ENCODE measurements at regions not wholly inside any gene's neighbourhood (a gene's known extent, or its start where the extent isn't known, plus 50 kb on each side); places are given as distances from the start of the nearest gene placed in this dataset.
"Not testable (repeated sequence)": the region's sequence is repeated elsewhere in the genome, so short reads cannot be mapped to it uniquely, and the experiment has no call there.

DNA sequence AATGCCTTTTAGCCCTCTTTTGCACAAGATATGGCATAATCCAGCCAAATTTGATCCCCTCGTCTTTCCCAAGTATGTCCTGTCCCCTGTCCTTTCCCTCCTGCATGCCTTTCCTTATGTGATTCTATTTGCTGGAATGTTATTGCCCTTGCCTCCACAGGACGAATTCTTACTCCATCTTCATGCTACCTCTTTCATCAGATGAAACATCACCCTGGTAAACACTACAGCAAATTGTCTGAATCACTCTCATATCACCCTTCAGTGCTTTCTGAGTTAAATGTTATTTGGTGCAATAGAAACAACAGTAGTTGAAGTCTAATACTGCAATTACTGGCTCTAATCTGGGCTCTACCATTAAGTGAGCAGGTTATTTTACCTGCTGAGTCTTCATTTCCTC, 52.2 kb upstream of the FAT1 start:
- Histone ChIP-seq H3K36me3 (ENCODE audit: insufficient read depth) (peaks cover 1% of the 10 kb centered on the region), H3K4me3 (ENCODE audit: low read depth, low read length) (no peak overlapping the region), H3K27ac (ENCODE audit: low read depth) (no peak overlapping the region), H3K4me1 (ENCODE audit: insufficient read depth) (no peaks in the 10 kb centered on the region)
- WGBS: 66% methylated on average over 2 of the region's 2 CpGs
- no peak for DNase-seq (ENCODE audit: extremely low spot score)

- Histone ChIP-seq H3K4me1 (ENCODE audit: insufficient read depth) (no peaks in the 10 kb centered on the region), H3K36me3 (ENCODE audit: insufficient read depth) (peaks cover 1% of the 10 kb centered on the region), H3K4me3 (ENCODE audit: low read depth, low read length) (no peak overlapping the region), H3K27ac (ENCODE audit: low read depth) (no peak overlapping the region)
- 93% methylated on average over 7 of the region's 7 CpGs for WGBS
- DNase-seq (ENCODE audit: extremely low spot score): no peak
Observed at GRCh38 chr4:186778134-186778533, 54.5 kb upstream of the FAT1 start.

DNA sequence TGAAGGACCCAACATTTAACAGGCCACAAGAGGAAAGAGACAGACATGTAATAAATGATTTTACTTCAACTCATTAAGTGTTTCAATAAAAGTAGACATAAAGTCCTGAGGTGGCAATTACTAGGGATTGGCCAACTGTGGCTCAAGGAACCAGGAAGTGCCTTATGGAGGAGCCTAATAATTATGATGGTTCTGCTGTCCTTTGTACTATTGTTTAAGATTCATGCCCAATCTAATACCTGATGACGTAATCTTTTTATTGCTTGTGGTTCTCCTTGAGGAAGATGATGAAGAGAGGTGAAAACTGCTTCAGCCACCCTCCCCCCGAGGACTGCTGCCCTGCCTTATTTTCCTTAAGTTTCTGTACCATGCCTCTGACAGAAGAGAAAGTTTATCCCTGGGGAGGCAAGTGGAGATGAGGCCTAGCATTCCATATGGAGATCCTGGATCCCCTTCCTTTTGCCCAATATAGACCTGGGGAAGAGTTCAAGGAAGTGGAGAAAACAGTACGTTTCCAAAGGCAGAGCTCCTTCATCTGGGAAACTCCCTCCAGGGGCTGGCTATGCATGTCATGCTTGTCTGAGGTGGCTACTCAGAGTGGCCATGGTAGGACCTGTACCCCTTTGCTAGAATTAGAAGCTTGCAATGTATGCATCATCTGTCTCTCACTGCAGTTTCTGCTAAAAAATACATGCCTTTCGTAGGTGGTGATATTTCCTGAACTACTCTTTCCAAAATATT, 56.8 kb upstream of the FAT1 start:
- Histone ChIP-seq H3K27ac (ENCODE audit: low read depth) (no peak overlapping the region), H3K4me1 (ENCODE audit: insufficient read depth) (no peaks in the 10 kb centered on the region), H3K4me3 (ENCODE audit: low read depth, low read length) (no peak overlapping the region), H3K36me3 (ENCODE audit: insufficient read depth) (peaks cover under 1% of the 10 kb centered on the region)
- DNase-seq (ENCODE audit: extremely low spot score): no peak
- 59% methylated on average over 4 of the region's 4 CpGs for WGBS

- 60% methylated on average over 6 of the region's 6 CpGs for WGBS
- H3K36me3 ChIP-seq (ENCODE audit: insufficient read depth): no peaks in the 10 kb centered on the region
- H3K4me1 ChIP-seq (ENCODE audit: insufficient read depth): no peaks in the 10 kb centered on the region
- no peak overlapping the region for H3K4me3 ChIP-seq (ENCODE audit: low read depth, low read length)
- no peak overlapping the region for H3K27ac ChIP-seq (ENCODE audit: low read depth)
- peak; percentile 36 for DNase-seq (ENCODE audit: extremely low spot score)
Observed at GRCh38 chr4:186781032-186781917, 57.6 kb upstream of the FAT1 start.

DNA sequence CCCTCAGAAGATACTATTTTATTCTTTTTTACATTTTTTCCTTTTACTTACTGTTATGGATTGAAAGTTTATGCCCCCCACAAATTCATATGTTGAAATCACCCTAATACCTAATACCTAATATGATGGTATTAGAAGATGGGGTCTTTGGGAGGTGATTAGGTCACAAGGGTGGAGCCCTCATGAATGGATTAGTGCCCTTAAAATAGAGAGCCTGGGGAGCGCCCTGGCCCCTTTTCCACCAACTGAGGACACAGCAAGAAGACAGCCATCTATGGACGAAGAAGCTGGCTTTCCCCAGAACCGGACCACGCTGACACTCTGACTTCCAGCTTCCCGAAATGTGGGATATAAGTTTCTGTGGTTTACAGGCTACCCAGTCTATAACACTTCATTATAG, 58.6 kb upstream of the FAT1 start:
- Histone ChIP-seq H3K36me3 (ENCODE audit: insufficient read depth) (no peaks in the 10 kb centered on the region), H3K4me3 (ENCODE audit: low read depth, low read length) (no peak overlapping the region), H3K4me1 (ENCODE audit: insufficient read depth) (no peaks in the 10 kb centered on the region), H3K27ac (ENCODE audit: low read depth) (no peak overlapping the region)
- DNase-seq (ENCODE audit: extremely low spot score): no peak
- WGBS: 77% methylated on average over 5 of the region's 5 CpGs

DNA sequence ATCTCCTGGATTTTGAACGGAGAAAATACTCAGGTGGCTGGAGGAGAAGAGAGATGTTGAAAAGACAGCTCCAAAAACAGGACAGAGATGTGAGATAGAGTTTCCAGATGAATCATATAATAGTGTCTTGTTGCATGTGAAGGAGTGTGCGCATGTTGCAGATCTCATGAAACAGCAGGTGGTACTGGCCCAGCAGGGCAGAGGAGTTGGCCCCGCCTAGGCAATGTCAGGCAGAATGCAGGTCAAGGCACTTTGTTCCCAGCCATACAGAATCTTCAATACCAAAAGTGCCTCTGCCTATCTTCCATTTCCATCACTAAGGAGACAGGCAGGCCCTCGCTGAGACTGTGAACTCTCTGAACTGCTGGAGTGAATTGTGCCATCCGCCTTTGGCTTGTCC, 63.9 kb upstream of the FAT1 start:
- no peak for DNase-seq (ENCODE audit: extremely low spot score)
- H3K27ac ChIP-seq (ENCODE audit: low read depth): no peak overlapping the region
- 76% methylated on average over 5 of the region's 5 CpGs for WGBS
- no peak overlapping the region for H3K4me3 ChIP-seq (ENCODE audit: low read depth, low read length)
- H3K36me3 ChIP-seq (ENCODE audit: insufficient read depth): no peaks in the 10 kb centered on the region
- H3K4me1 ChIP-seq (ENCODE audit: insufficient read depth): no peaks in the 10 kb centered on the region

DNA sequence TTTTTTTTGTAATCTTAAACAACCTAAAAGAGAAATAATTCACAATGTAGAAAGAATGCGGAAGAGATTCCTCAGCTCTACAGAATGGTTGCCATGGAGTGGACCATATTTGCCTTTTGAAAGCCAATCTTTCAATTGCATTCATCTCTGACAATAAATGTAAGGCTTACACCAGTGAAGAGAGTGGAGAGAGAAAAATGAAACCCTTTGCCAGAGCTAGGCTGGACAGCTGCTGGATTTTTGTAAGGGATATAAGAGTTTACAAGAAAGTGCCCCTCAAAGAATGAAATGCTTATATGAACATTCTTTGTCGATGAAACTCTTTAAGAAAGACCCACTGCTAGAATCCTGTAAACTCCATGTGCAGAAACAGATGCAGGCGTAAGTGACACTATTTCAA, 66.0 kb upstream of the FAT1 start:
- H3K4me3 ChIP-seq (ENCODE audit: low read depth, low read length): no peak overlapping the region
- 48% methylated on average over 3 of the region's 3 CpGs for WGBS
- H3K4me1 ChIP-seq (ENCODE audit: insufficient read depth): no peaks in the 10 kb centered on the region
- DNase-seq (ENCODE audit: extremely low spot score): no peak
- no peaks in the 10 kb centered on the region for H3K36me3 ChIP-seq (ENCODE audit: insufficient read depth)
- H3K27ac ChIP-seq (ENCODE audit: low read depth): no peak overlapping the region

GRCh38 chr4:186790630-186791029, 67.0 kb upstream of the FAT1 start:
- no peak overlapping the region for H3K27ac ChIP-seq (ENCODE audit: low read depth)
- H3K4me3 ChIP-seq (ENCODE audit: low read depth, low read length): no peak overlapping the region
- H3K36me3 ChIP-seq (ENCODE audit: insufficient read depth): no peaks in the 10 kb centered on the region
- no peaks in the 10 kb centered on the region for H3K4me1 ChIP-seq (ENCODE audit: insufficient read depth)
- no peak for DNase-seq (ENCODE audit: extremely low spot score)

- Histone ChIP-seq H3K4me1 (ENCODE audit: insufficient read depth) (no peaks in the 10 kb centered on the region), H3K4me3 (ENCODE audit: low read depth, low read length) (no peak overlapping the region), H3K36me3 (ENCODE audit: insufficient read depth) (no peaks in the 10 kb centered on the region), H3K27ac (ENCODE audit: low read depth) (no peak overlapping the region)
- 75% methylated on average over 2 of the region's 2 CpGs for WGBS
- no peak for DNase-seq (ENCODE audit: extremely low spot score)
Observed at GRCh38 chr4:186792728-186793366, 69.2 kb upstream of the FAT1 start.

DNA sequence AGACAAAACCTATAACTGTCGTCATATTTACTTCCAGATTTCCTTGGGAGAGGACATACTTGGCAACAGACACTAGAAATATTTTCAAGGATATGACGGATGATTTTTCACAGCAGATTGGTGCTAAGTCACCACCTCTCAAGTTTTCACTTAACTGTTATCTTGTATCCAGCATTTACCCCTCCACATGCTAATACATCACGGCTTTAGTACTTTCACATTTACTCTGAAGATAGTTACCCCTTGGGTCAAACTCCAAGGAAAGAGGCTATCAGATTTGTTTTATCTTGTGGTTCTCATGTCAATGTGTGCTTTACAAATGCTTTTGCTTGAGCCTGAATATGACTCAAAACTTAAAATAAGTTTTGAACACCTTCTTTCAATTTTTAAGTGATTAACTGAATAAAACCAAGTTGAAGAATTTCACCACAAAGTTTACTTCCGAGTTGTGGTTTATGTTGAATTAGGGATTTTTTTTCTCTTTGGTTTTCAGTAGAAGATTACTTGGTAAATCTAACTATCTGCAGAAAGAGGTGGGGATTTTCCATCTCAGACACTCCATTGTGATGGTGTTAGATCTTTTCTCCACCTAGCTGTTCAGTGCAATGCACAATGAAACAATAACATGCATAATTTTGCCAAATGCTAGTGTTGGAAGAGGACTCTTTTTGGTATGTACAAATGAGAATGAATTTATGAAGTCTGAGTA, 75.4 kb upstream of the FAT1 start:
- WGBS: 55% methylated on average over 4 of the region's 4 CpGs
- no peak for DNase-seq (ENCODE audit: extremely low spot score)

GRCh38 chr4:186805020-186805820, 81.6 kb upstream of the FAT1 start:
- no peaks in the 10 kb centered on the region for H3K4me1 ChIP-seq (ENCODE audit: insufficient read depth)
- H3K27ac ChIP-seq (ENCODE audit: low read depth): no peak overlapping the region
- no peaks in the 10 kb centered on the region for H3K36me3 ChIP-seq (ENCODE audit: insufficient read depth)
- 90% methylated on average over 6 of the region's 6 CpGs for WGBS
- no peak for DNase-seq (ENCODE audit: extremely low spot score)
- no peak overlapping the region for H3K4me3 ChIP-seq (ENCODE audit: low read depth, low read length)

More for the DNA sequence above, 75.4 kb upstream of the FAT1 start:
- Histone ChIP-seq H3K4me3 (ENCODE audit: low read depth, low read length) (no peak overlapping the region), H3K4me1 (ENCODE audit: insufficient read depth) (no peaks in the 10 kb centered on the region), H3K36me3 (ENCODE audit: insufficient read depth) (no peaks in the 10 kb centered on the region), H3K27ac (ENCODE audit: low read depth) (no peak overlapping the region)

GRCh38 chr4:186805917-186806316, 82.3 kb upstream of the FAT1 start:
- H3K4me1 ChIP-seq (ENCODE audit: insufficient read depth); DNase-seq (ENCODE audit: extremely low spot score); H3K36me3 ChIP-seq (ENCODE audit: insufficient read depth); H3K27ac ChIP-seq (ENCODE audit: low read depth); H3K4me3 ChIP-seq (ENCODE audit: low read depth, low read length): not testable (repeated sequence)
- 93% methylated on average over 5 of the region's 5 CpGs for WGBS

Measured in urinary bladder (tissue), 3 donors.